GM23338 (cell line): ENCODE measurements at regions not wholly inside any gene's neighbourhood (a gene's known extent, or its start where the extent isn't known, plus 50 kb on each side); places are given as distances from the start of the nearest gene placed in this dataset.

Source experiments
- ATAC-seq: fragments of 200-7000 bp; cut with Tn5 transposase; 3 replicates; pipeline ENCODE4 v1.9.1; 2020
- DNase-seq: peaks from one replicate; pipeline ENCODE4 v3.0.0-alpha.2; 2015; ENCODE audit warnings: low spot score
- H2AFZ ChIP-seq: fragments of 200-600 bp; sonication (generic); 2 replicates; pipeline ENCODE4 v1.8.0; 2016; ENCODE audit warnings: antibody characterized with exemption, mild to moderate bottlenecking, moderate library complexity
- H3F3A ChIP-seq: fragments of 200-600 bp; sonication (generic); replicated peaks from 2 replicates; pipeline ENCODE4 v1.8.0; 2017; ENCODE audit warnings: antibody characterized with exemption, mixed run types, low read depth
- H3K27ac ChIP-seq: fragments of 200-600 bp; sonication (generic); 2 replicates; pipeline ENCODE4 v1.6.1; 2016; ENCODE audit warnings: low read depth
- H3K27me3 ChIP-seq: fragments of 200-600 bp; sonication (generic); 2 replicates; pipeline ENCODE4 v1.8.0; 2016; ENCODE audit warnings: mild to moderate bottlenecking, mixed run types, moderate library complexity; ENCODE audit not compliant: insufficient read depth
- H3K36me3 ChIP-seq: fragments of 200-600 bp; sonication (generic); 2 replicates; pipeline ENCODE4 v1.8.0; 2016; ENCODE audit warnings: mild to moderate bottlenecking; ENCODE audit not compliant: insufficient read depth
- H3K4me1 ChIP-seq: fragments of 200-600 bp; sonication (generic); 2 replicates; pipeline ENCODE4 v1.8.0; 2016; ENCODE audit warnings: mild to moderate bottlenecking, moderate library complexity; ENCODE audit not compliant: insufficient read depth
- H3K4me2 ChIP-seq: fragments of 200-600 bp; sonication (generic); 2 replicates; pipeline ENCODE4 v1.7.1; 2017; ENCODE audit warnings: mixed run types
- H3K4me3 ChIP-seq: fragments of 200-600 bp; sonication (generic); 2 replicates; pipeline ENCODE4 v1.6.1; 2016; ENCODE audit warnings: mixed run types
- H3K79me2 ChIP-seq: fragments of 200-600 bp; sonication (generic); replicated peaks from 2 replicates; pipeline ENCODE4 v1.8.0; 2017; ENCODE audit warnings: mild to moderate bottlenecking; ENCODE audit not compliant: insufficient read depth
- H3K9me2 ChIP-seq: fragments of 200-600 bp; sonication (generic); 2 replicates; pipeline ENCODE4 v1.8.0; 2017; ENCODE audit not compliant: insufficient read depth
- H4K20me1 ChIP-seq: fragments of 200-600 bp; sonication (generic); replicated peaks from 2 replicates; pipeline ENCODE4 v1.8.0; 2017; ENCODE audit warnings: mild to moderate bottlenecking; ENCODE audit not compliant: insufficient read depth
- H3K27ac Mint-ChIP-seq: 2 replicates; pipeline ENCODE4 v1.8.0; 2020; ENCODE audit warnings: inconsistent platforms, mild to moderate bottlenecking, moderate library complexity, mixed read lengths
- H3K27me3 Mint-ChIP-seq: 3 replicates; pipeline ENCODE4 v1.8.0; 2022; ENCODE audit warnings: low read depth, mild to moderate bottlenecking, moderate library complexity, mixed read lengths, inconsistent platforms; ENCODE audit not compliant: insufficient read depth, poor library complexity
- H3K36me3 Mint-ChIP-seq: 3 replicates; pipeline ENCODE4 v1.8.0; 2021; ENCODE audit warnings: low read depth, mild to moderate bottlenecking, inconsistent platforms, moderate library complexity, mixed read lengths
- H3K4me1 Mint-ChIP-seq: 3 replicates; pipeline ENCODE4 v1.8.0; 2020; ENCODE audit warnings: mild to moderate bottlenecking, inconsistent platforms, mixed read lengths
- H3K4me3 Mint-ChIP-seq: 3 replicates; pipeline ENCODE4 v1.8.0; 2021; ENCODE audit warnings: moderate library complexity, mild to moderate bottlenecking, inconsistent platforms, mixed read lengths
- H3K9me3 Mint-ChIP-seq: 3 replicates; pipeline ENCODE4 v1.8.0; 2020; ENCODE audit warnings: moderate library complexity, mild to moderate bottlenecking, inconsistent platforms, mixed read lengths
- CREB1 ChIP-seq: fragments of 250-450 bp; sonication (Bioruptor Pico); IDR thresholded peaks from 2 replicates; pipeline ENCODE4 v1.5.0; 2020; ENCODE audit warnings: low read depth, mild to moderate bottlenecking, moderate library complexity
- CTCF ChIP-seq, 2 experiments: fragments of 200-600 bp in 1 of 2; sonication (generic) in 1 of 2; conservative IDR thresholded peaks; 2 replicates each; pipeline versions ENCODE4 v1.5.1 to v1.6.1; 2016 to 2017; ENCODE audit warnings: antibody characterized with exemption in 2 of 2, low read depth in 2 of 2, mild to moderate bottlenecking in 2 of 2, moderate library complexity in 1 of 2
- ETS1 ChIP-seq: IDR thresholded peaks from 2 replicates; pipeline ENCODE4 v1.6.1; 2016; ENCODE audit warnings: antibody characterized with exemption
- EZH2 ChIP-seq: fragments of 200-600 bp; sonication (generic); IDR thresholded peaks from one replicate; pipeline ENCODE4 v1.8.0; 2017; ENCODE audit warnings: antibody characterized with exemption, mild to moderate bottlenecking, low read depth; ENCODE audit not compliant: unreplicated experiment
- EZH2phosphoT487 ChIP-seq: fragments of 200-600 bp; sonication (generic); IDR thresholded peaks from one replicate; pipeline ENCODE4 v1.8.1; 2018; ENCODE audit warnings: antibody characterized with exemption; ENCODE audit not compliant: unreplicated experiment
- JUNB ChIP-seq: IDR thresholded peaks from one replicate; pipeline ENCODE4 v1.6.1; 2016; ENCODE audit warnings: antibody characterized with exemption; ENCODE audit not compliant: unreplicated experiment
- NANOG ChIP-seq: IDR thresholded peaks from 2 replicates; pipeline ENCODE4 v1.6.1; 2016; ENCODE audit warnings: antibody characterized with exemption, borderline replicate concordance
- POLR2AphosphoS5 ChIP-seq: IDR thresholded peaks from 2 replicates; pipeline ENCODE4 v1.6.1; 2016; ENCODE audit warnings: antibody characterized with exemption, low read depth
- REST ChIP-seq: IDR thresholded peaks from one replicate; pipeline ENCODE4 v1.6.1; 2018; ENCODE audit warnings: antibody characterized with exemption; ENCODE audit not compliant: unreplicated experiment
- STAT1 ChIP-seq: IDR thresholded peaks from one replicate; pipeline ENCODE4 v1.6.1; 2016; ENCODE audit warnings: antibody characterized with exemption; ENCODE audit not compliant: unreplicated experiment
- ZNF114 ChIP-seq: fragments of 250-450 bp; sonication (Bioruptor Pico); IDR thresholded peaks from 2 replicates; pipeline ENCODE4 v1.5.0; 2020; ENCODE audit warnings: mild to moderate bottlenecking, moderate library complexity
- ZNF331 ChIP-seq: fragments of 250-450 bp; sonication (Bioruptor Pico); IDR thresholded peaks from 2 replicates; pipeline ENCODE4 v1.5.0; 2020; ENCODE audit warnings: low read depth, mild to moderate bottlenecking, moderate library complexity

- TF ChIP-seq REST (no peak), CREB1 (CRISPR knock-in tag) (no peak)
Observed at GRCh38 chr1:96030312-96030711, 691.3 kb upstream of the PTBP2 start (continued).

GRCh38 chr1:96034006-96034405 lies 687.6 kb upstream of the PTBP2 start:
- peaks cover 13% of the 10 kb centered on the region; the same call in 2 of the 3 replicates for H3K4me1 Mint-ChIP-seq
- ATAC-seq, result no peak
- no peaks in the 10 kb centered on the region for H3K36me3 ChIP-seq
- no peak for TF ChIP-seq ZNF114 (CRISPR knock-in tag)
- TF ChIP-seq ZNF331 (CRISPR knock-in tag), result no peak
- TF ChIP-seq JUNB, result no peak
- TF ChIP-seq POLR2AphosphoS5, result no peak
- no peak for TF ChIP-seq NANOG
- no peak for TF ChIP-seq REST
- TF ChIP-seq EZH2, result no peak
- TF ChIP-seq CTCF (conservative IDR thresholded peaks at IDR 0.05; ENCODE audit: low read depth in 2 of 2), result no peak
- no peak for TF ChIP-seq ETS1
- no peak for TF ChIP-seq EZH2phosphoT487
- no peak for TF ChIP-seq STAT1

More at GRCh38 chr1:96034006-96034405, 687.6 kb upstream of the PTBP2 start:
- H3K36me3 Mint-ChIP-seq, result peaks cover 10% of the 10 kb centered on the region
- Histone ChIP-seq H3F3A (no peaks in the 10 kb centered on the region), H4K20me1 (no peaks in the 10 kb centered on the region), H3K27ac (no peak overlapping the region), H3K4me3 (no peak overlapping the region), H3K4me2 (no peak overlapping the region), H3K4me1 (peaks cover 6% of the 10 kb centered on the region; the same call in 1 of the 2 replicates), H3K9me2 (0 out of 2 replicates have a peak, but pooled peaks cover 6% of the 10 kb centered on the region), H3K27me3 (no peaks in the 10 kb centered on the region), H3K79me2 (no peaks in the 10 kb centered on the region), H2AFZ (no peak overlapping the region)
- no peak overlapping the region for H3K4me3 Mint-ChIP-seq
- peaks cover 1% of the 10 kb centered on the region for H3K27me3 Mint-ChIP-seq
- H3K9me3 Mint-ChIP-seq, result peaks cover 10% of the 10 kb centered on the region
- no peak overlapping the region for H3K27ac Mint-ChIP-seq
- no peak for DNase-seq
